HG03095 (cell line): ENCODE measurements at regions not wholly inside any gene's neighbourhood (a gene's known extent, or its start where the extent isn't known, plus 50 kb on each side); places are given as distances from the start of the nearest gene placed in this dataset.

Source experiments
- ATAC-seq: cut with Tn5 transposase; IDR thresholded peaks from one replicate; pipeline ENCODE4 v1.9.1; 2021; ENCODE audit warnings: moderate library complexity; ENCODE audit not compliant: unreplicated experiment

GRCh38 chr2:16615687-16616615 lies 49.7 kb downstream of the CYRIA start:
- no peak for ATAC-seq

DNA sequence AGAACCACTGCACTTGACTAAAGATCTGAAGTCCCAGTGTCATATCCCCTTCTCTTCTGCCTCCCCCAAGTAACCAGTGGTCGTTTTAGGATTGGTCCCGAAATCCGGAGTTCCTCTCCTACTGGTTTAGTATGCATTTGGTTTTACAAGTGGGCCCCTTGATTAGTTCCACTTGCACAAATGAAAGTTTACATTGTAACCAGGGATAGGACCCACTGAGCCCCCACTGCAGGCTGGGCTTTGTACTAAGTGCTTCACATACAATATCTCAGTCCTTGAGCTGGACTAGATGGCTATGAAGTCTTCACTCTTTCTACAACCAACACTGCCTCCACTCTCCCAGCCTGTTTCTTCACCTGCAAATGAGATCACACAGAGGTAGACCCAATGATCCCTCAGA lies 50.4 kb downstream of the CYRIA start:
- no peak for ATAC-seq

- no peak for ATAC-seq
Observed at GRCh38 chr2:16614314-16614860, 51.2 kb downstream of the CYRIA start.

- ATAC-seq: no peak
Observed at GRCh38 chr2:16613539-16614011, 52.1 kb downstream of the CYRIA start.

GRCh38 chr2:16612490-16612889 lies 53.1 kb downstream of the CYRIA start:
- no peak for ATAC-seq

- no peak for ATAC-seq
Observed at GRCh38 chr2:16609786-16610185, 55.8 kb downstream of the CYRIA start.

- ATAC-seq: peak; percentile 95
Observed at GRCh38 chr2:16608661-16609643, 56.7 kb downstream of the CYRIA start.

GRCh38 chr2:16607301-16607700 lies 58.3 kb downstream of the CYRIA start:
- ATAC-seq: no peak

DNA sequence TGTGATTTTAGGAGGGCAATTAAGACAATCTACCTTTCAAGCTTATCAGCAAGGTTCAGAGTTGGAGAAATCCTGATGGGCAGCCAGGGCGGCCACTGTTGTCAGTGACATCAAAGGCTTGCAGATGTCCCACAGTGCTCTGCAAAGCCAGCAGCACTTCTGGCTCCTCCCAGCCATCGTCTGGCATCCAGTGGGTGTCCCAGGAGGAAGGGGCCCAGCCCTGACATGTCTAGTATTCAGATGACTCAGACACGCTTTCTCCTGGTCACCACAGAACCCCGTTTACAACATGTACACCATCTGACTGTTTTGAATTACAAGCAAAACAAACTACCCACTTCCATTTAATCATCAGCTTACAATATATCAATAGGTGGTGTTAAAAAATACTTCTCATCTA lies 61.4 kb downstream of the CYRIA start:
- ATAC-seq: no peak

- no peak for ATAC-seq
Observed at GRCh38 chr2:16591370-16591933, 74.2 kb downstream of the CYRIA start.

GRCh38 chr2:16589465-16589864 lies 76.2 kb downstream of the CYRIA start:
- ATAC-seq: no peak

- no peak for ATAC-seq
Observed at GRCh38 chr2:16588565-16588964, 77.1 kb downstream of the CYRIA start.

- ATAC-seq: no peak
Observed at GRCh38 chr2:16587601-16588000, 78.0 kb downstream of the CYRIA start.

DNA sequence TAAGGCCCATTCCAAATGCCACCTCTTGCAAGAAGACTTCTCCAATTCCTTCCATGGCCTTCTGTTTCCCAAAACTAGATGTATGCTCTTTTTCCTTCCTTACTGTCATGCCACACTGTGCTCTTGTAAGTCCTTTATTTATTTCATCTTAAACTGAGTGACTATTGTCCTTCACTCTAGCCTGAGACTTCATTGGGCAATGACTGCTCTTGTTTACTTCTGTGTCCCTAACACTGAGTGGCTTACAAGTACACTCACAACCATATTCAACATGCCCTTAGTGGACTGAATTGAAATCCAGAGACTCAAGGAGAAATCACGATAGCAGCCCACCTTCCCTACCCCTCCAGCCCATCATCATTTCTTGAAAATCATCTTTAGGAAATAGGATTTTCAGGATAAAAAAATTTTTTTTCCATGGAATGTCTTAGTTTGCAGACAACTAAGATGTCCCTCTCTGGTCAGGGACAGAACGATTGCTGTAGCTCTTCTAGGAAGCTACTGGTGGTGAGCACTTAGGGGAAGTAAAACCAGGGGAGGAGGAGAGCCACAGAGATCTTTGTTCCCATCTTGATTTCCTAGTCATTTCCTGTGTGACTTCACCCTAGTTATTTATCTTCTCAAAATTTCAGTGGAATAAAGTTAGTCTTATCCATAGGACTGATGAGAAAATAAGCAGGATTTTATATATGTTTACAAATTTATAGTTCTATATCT lies 80.7 kb downstream of the CYRIA start:
- no peak for ATAC-seq

- no peak for ATAC-seq
Observed at GRCh38 chr2:16584084-16584483, 81.5 kb downstream of the CYRIA start.

- ATAC-seq: no peak
Observed at GRCh38 chr2:16581241-16581640, 84.4 kb downstream of the CYRIA start.

- ATAC-seq: no peak
Observed at GRCh38 chr2:16578081-16578480, 87.6 kb downstream of the CYRIA start.

GRCh38 chr2:16570516-16570915 lies 95.1 kb downstream of the CYRIA start:
- no peak for ATAC-seq

DNA sequence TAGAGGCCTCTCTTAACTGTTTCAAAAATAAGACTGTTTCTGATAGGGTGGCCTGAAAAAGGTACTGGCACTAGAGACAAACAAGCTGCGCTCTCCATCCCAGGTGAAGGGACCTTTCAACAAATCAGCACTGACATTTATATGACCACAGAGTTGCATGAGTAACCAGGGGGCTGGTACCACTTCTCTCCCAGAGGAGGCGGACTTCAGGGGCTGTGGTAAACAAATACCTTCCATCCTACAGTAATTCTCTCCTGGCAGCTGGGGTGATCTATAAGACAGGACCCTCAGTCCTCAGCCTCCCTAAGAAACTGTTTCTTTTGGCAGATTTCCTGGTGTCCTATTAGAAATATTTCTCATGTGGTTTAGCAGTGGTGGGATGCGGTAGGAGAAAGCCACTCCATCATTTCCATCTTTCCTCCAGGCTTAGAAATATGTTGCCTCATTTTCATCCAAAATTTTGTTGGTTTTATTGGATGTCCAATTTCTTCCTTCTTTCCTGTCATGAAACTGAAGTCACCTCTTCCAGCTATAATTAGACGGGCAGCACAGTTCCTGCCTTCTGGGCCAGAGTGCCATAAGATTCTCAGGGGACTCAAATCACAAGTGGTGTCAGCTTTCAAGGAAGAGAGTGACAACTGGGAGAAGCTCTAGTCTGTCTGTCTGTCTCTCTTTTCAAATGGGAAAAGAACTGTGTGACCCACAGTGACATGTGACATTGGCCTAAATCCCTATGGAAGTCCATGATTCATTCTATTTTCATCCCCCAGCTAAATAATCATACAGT lies 96.4 kb downstream of the CYRIA start:
- no peak for ATAC-seq
